AG10803 (cell line): ENCODE measurements at regions not wholly inside any gene's neighbourhood (a gene's known extent, or its start where the extent isn't known, plus 50 kb on each side); places are given as distances from the start of the nearest gene placed in this dataset.
"Not testable (repeated sequence)": the region's sequence is repeated elsewhere in the genome, so short reads cannot be mapped to it uniquely, and the experiment has no call there.

Experiments used
- DNase-seq: peaks from one replicate; pipeline ENCODE4 v3.0.0; 2010; ENCODE audit warnings: low read depth
- H3K4me3 ChIP-seq: 2 replicates; pipeline ENCODE4 v1.5.1; 2011; ENCODE audit warnings: mild to moderate bottlenecking, low read length, control low read depth
- TF ChIP-seq, protein P1 (sequence below): conservative IDR thresholded peaks from 2 replicates; pipeline ENCODE4 v1.5.1; 2011; ENCODE audit warnings: mild to moderate bottlenecking, low read length, control low read depth, inconsistent platforms

DNA sequence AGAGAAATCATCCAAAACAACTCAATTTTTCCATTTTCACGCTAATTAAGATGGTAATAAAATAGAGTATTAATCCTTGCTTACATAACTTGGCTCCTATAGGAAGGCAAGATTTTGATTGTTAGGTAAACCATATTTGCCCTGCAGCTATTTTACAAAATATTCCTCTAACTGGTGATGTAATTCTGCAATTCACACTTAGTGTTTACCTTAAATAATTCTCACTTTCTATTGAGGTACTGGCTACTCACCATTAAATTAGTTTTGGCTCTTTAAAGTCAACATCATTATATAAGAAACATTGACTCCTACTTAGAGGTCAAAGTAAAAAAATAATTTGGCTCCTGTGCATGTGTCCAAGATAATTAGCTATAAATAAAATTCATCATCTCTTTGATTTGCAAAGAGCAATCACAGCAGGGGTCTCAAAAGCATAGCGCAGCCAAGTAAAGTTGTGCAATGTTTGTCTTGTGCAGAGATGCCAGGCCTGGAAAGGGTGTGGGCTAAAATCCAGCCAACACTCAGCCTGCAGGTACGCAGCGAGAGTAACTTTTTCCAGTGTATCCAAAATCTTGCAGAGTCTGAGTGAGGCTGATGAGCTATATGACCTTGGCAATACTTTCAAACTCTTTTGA, 501.2 kb downstream of the MMUT start:
- no peak overlapping the region for H3K4me3 ChIP-seq
- no peak for DNase-seq
- TF ChIP-seq, protein P1, sequence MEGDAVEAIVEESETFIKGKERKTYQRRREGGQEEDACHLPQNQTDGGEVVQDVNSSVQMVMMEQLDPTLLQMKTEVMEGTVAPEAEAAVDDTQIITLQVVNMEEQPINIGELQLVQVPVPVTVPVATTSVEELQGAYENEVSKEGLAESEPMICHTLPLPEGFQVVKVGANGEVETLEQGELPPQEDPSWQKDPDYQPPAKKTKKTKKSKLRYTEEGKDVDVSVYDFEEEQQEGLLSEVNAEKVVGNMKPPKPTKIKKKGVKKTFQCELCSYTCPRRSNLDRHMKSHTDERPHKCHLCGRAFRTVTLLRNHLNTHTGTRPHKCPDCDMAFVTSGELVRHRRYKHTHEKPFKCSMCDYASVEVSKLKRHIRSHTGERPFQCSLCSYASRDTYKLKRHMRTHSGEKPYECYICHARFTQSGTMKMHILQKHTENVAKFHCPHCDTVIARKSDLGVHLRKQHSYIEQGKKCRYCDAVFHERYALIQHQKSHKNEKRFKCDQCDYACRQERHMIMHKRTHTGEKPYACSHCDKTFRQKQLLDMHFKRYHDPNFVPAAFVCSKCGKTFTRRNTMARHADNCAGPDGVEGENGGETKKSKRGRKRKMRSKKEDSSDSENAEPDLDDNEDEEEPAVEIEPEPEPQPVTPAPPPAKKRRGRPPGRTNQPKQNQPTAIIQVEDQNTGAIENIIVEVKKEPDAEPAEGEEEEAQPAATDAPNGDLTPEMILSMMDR = no peak

DNA sequence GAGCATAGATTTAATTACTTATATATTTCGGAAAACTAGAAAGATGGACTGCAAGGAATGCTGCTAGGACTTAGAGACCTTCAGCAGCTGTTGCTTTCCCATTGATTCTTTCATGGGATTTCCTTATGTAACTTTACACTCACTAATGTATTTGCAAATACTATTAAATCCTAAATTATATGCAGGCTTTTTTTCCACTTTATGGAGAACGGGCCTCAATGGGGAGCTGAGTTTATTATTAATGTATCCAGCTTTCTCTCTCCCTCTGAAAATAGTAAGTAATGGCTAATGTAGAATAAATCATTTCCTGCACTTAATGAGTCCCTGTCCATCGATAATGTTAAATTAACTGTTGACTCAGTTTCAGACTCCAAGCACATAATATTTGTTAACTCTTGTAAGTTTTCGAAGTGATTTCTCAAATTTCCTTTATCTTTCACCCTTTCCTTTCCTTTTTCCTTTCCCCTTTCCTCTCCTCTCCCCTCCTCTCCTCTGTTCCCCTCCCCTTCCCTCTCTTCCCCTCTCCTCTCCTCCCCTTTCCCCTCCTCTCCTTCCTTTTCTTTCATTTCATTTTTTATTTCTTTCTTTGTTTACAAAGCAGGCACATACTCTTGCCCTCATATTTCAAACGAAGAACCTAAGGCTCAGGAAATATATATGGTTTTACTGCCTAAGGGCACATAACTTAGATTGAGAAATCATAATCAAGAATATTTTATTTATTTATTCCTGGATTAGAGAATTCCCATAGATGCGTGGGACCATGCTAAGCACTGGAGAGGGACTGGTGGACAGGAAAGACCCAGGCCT, 503.6 kb downstream of the MMUT start:
- DNase-seq = no peak
- TF ChIP-seq, protein P1 = no peak

DNA sequence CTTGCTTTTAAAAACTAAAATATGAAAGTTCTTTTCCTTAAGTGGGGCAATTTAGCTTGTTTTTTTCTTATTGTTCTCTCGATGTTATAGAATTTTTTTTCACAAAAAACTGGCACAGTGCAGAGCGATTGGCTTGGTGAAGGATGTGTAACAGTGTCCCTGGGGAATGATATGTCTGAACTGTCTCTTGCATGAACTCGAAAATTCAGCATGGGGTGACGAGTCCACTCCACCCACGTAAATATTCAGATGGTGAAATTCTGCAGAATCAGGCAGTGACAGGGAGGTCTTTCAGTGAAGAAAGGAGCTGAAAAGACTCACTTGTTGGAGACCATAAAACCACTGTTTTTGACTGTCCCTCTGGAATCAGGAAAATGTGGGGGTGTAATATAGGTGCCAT, 505.3 kb downstream of the MMUT start:
- no peak overlapping the region for H3K4me3 ChIP-seq
- TF ChIP-seq, protein P1 = no peak
- peak; percentile 25 for DNase-seq

More for the DNA sequence above, 503.6 kb downstream of the MMUT start:
- H3K4me3 ChIP-seq = no peak overlapping the region

DNA sequence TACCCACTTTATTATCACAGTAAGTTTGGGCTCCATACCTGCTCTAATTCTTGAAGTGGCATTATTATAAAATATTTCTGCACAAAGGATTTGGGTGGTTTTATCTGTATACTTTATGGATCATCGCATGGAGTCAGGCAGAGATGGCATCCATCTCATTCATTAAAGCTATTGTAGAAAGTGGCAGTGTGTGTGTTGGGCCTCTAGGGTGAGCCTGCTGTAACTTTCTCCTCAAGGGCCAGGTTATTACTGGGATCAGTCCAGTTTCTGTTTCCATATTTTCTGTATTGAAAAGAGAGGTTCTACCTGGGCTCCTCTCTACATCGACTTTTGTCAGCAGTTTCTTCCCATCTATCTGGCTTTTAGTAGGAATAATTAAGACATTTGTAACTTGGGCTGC, 511.1 kb downstream of the MMUT start:
- H3K4me3 ChIP-seq = no peak overlapping the region
- TF ChIP-seq, protein P1 = no peak
- no peak for DNase-seq

DNA sequence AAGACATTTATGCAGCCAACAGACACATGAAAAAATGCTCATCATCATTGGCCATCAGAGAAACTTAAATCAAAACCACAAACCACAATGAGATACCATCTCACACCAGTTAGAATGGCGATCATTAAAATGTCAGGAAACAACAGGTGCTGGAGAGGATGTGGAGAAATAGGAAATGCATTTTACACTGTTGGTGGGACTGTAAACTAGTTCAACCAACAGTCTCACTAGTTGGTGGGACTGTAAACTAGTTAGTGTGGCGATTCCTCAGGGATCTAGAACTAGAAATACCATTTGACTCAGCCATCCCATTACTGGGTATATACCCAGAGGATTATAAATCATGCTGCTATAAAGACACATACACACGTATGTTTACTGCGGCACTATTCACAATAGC, 518.8 kb downstream of the MMUT start:
- DNase-seq = not testable (repeated sequence)

DNA sequence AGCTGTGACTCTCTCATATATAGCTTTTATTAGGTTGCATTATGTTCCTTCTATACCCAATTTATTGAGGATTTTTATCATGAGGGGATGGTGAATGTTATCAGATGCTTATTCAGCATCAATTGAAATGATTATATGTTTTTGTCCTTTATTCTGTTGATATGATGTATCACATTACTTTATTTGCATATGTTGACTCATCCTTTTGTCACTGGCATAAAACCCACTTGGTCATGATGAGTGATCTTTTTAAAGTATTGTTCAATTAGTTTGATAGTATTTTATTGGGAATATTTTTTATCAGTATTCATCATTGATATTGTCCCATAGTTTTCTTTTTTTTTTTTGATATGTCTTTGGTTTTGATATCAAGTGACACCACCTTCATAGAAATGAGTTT, 529.9 kb downstream of the MMUT start:
- no peak for DNase-seq
- TF ChIP-seq, protein P1 = no peak

More for the DNA sequence above, 518.8 kb downstream of the MMUT start:
- not testable (repeated sequence) for H3K4me3 ChIP-seq

DNA sequence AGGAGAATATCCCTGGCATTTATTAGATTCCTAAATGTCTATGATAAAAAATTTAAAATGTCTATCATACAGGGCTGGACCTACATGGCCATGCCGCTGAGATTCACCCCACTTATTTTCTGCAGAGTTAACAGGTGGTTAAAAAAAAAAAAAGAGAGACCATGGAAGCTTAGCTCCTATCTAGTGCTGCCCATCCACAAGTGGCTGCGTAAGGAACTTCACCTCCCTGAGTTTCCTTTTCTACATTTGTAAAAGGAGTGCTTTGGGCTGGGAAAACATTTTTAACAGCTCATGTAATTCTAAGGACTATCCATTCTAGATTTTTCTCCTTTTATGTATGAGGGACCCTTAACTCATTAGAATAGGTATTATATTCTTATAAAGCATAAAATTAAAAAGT, 534.1 kb downstream of the MMUT start:
- TF ChIP-seq, protein P1 = no peak
- no peak for DNase-seq
- H3K4me3 ChIP-seq = no peak overlapping the region

More for the DNA sequence above, 529.9 kb downstream of the MMUT start:
- no peak overlapping the region for H3K4me3 ChIP-seq
